ENCODE measurements at regions not wholly inside any gene's neighbourhood (a gene's known extent, or its start where the extent isn't known, plus 50 kb on each side); places are given as distances from the start of the nearest gene placed in this dataset.
"Not testable (repeated sequence)": the region's sequence is repeated elsewhere in the genome, so short reads cannot be mapped to it uniquely, and the experiment has no call there.

DNA sequence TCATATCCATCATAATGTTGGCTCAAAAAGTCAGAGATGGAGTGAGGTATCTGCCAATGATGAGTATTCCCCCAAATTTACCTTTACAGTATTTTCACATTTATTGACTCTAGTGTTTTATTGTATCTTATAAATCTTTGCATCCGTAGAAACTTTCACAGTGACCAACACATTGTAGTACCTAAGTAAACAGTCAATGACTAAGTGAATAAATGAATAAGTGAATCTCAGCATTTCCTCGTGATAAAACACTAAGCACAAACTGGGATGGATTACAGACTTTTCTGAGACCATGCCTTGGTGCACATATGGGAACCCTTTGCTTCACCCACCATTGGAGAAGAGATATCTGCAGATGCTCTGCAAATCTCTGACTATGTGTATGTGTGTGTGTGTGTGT, 429.9 kb downstream of the NR4A2 start:
- POLR2A ChIA-PET: no interaction called here
- intact Hi-C loops (cut with micrococcal nuclease; ENCODE audit: unreplicated experiment): no loop called here
- H2AFZ ChIP-seq (ENCODE audit: low read length): no peak overlapping the region
- H4K20me1 ChIP-seq (ENCODE audit: insufficient read depth, low read length): no peaks in the 10 kb centered on the region
- no peaks in the 10 kb centered on the region for H3K9me2 ChIP-seq (ENCODE audit: insufficient read depth, low read length)
- DNase-seq (ENCODE audit: low spot score): no peak
- BruUV-seq (replicated peaks): no TSS peak
- no peak overlapping the region for H3K27ac ChIP-seq (ENCODE audit: low read depth, low read length, poor library complexity, severe bottlenecking)
- no peak overlapping the region for H3K4me2 ChIP-seq (ENCODE audit: low read length)
- TF ChIP-seq, protein P1, sequence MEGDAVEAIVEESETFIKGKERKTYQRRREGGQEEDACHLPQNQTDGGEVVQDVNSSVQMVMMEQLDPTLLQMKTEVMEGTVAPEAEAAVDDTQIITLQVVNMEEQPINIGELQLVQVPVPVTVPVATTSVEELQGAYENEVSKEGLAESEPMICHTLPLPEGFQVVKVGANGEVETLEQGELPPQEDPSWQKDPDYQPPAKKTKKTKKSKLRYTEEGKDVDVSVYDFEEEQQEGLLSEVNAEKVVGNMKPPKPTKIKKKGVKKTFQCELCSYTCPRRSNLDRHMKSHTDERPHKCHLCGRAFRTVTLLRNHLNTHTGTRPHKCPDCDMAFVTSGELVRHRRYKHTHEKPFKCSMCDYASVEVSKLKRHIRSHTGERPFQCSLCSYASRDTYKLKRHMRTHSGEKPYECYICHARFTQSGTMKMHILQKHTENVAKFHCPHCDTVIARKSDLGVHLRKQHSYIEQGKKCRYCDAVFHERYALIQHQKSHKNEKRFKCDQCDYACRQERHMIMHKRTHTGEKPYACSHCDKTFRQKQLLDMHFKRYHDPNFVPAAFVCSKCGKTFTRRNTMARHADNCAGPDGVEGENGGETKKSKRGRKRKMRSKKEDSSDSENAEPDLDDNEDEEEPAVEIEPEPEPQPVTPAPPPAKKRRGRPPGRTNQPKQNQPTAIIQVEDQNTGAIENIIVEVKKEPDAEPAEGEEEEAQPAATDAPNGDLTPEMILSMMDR (conservative IDR thresholded peaks at IDR 0.05; ENCODE audit: low read length): no peak
- TF ChIP-seq EZH2phosphoT487 (IDR thresholded peaks at IDR 0.05; ENCODE audit: borderline replicate concordance, low read depth, low read length): no peak
- no peaks in the 10 kb centered on the region for H3K36me3 ChIP-seq (ENCODE audit: insufficient read depth, low read length)
- H3K79me2 ChIP-seq (ENCODE audit: insufficient read depth, low read depth, low read length): no peaks in the 10 kb centered on the region
- CTCF ChIA-PET (ENCODE audit: unreplicated experiment): no interaction called here
- no peaks in the 10 kb centered on the region for H3K4me1 ChIP-seq (ENCODE audit: insufficient read depth, low read length, poor library complexity, severe bottlenecking)
- no peak overlapping the region for H3K4me3 ChIP-seq (ENCODE audit: low read depth, low read length, poor library complexity, severe bottlenecking)
- H3K9me3 ChIP-seq (ENCODE audit: low read length): no peaks in the 10 kb centered on the region

DNA sequence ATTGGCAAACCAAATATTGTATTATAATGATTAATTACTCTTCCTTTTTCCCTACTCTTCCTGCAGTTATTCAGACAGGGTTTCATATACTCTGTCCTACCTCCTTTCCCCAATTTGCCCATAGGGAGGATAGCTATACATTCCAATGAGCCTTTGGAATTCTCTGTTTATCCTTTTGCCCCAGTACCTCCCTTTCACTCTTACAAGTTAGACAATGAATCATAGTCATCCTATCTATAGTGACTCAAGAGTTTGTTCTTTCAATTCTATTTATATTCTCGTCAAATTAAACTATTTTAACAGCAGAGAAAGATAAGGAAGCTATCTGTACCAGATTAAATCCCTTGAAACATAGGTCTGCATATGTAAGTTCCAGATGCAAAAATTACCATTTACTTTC, 437.5 kb downstream of the NR4A2 start:
- Histone ChIP-seq H3K4me1 (ENCODE audit: insufficient read depth, low read length, poor library complexity, severe bottlenecking) (no peaks in the 10 kb centered on the region), H3K36me3 (ENCODE audit: insufficient read depth, low read length) (no peaks in the 10 kb centered on the region), H3K79me2 (ENCODE audit: insufficient read depth, low read depth, low read length) (no peaks in the 10 kb centered on the region), H3K4me3 (ENCODE audit: low read depth, low read length, poor library complexity, severe bottlenecking) (no peak overlapping the region), H3K27ac (ENCODE audit: low read depth, low read length, poor library complexity, severe bottlenecking) (no peak overlapping the region), H2AFZ (ENCODE audit: low read length) (no peak overlapping the region), H3K9me2 (ENCODE audit: insufficient read depth, low read length) (no peaks in the 10 kb centered on the region), H4K20me1 (ENCODE audit: insufficient read depth, low read length) (no peaks in the 10 kb centered on the region), H3K9me3 (ENCODE audit: low read length) (no peaks in the 10 kb centered on the region), H3K4me2 (ENCODE audit: low read length) (no peak overlapping the region)
- no peak for DNase-seq (ENCODE audit: low spot score)
- intact Hi-C loops (cut with micrococcal nuclease; ENCODE audit: unreplicated experiment): no loop called here
- CTCF ChIA-PET (ENCODE audit: unreplicated experiment): no interaction called here
- TF ChIP-seq, protein P1 (conservative IDR thresholded peaks at IDR 0.05; ENCODE audit: low read length): no peak
- no peak for TF ChIP-seq EZH2phosphoT487 (IDR thresholded peaks at IDR 0.05; ENCODE audit: borderline replicate concordance, low read depth, low read length)
- BruUV-seq (replicated peaks): no TSS peak
- POLR2A ChIA-PET: interaction anchor here (0.5 to 1.2 kb wide), 2 partner anchors 12 to 1005 kb away, joined by 3 to 4 read pairs; no protein-coding TSS in a partner anchor

DNA sequence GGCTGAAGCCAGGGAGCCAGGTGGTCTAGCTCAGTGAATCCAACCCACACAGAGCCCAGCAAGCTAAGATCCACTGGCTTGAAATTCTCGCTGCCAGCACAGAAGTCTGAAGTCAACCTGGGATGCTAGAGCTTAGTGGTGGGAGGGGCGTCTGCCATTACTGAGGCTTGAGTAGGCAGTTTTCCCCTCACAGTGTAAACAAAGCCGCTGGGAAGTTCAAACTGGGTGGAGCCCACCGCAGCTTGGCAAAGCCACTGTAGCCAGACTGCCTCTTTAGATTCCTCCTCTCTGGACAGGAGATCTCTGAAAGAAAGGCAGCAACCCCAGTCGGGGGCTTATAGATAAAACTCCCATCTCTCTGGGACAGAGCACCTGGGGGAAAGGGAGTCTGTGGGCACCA, 452.1 kb downstream of the NR4A2 start:
- H3K36me3 ChIP-seq (ENCODE audit: insufficient read depth, low read length); BruUV-seq (replicated peaks); H3K79me2 ChIP-seq (ENCODE audit: insufficient read depth, low read depth, low read length); H3K4me1 ChIP-seq (ENCODE audit: insufficient read depth, low read length, poor library complexity, severe bottlenecking); intact Hi-C loops (cut with micrococcal nuclease; ENCODE audit: unreplicated experiment); H2AFZ ChIP-seq (ENCODE audit: low read length); CTCF ChIA-PET (ENCODE audit: unreplicated experiment); H3K9me3 ChIP-seq (ENCODE audit: low read length); H3K4me3 ChIP-seq (ENCODE audit: low read depth, low read length, poor library complexity, severe bottlenecking); H3K27ac ChIP-seq (ENCODE audit: low read depth, low read length, poor library complexity, severe bottlenecking); DNase-seq (ENCODE audit: low spot score); H4K20me1 ChIP-seq (ENCODE audit: insufficient read depth, low read length); POLR2A ChIA-PET; H3K9me2 ChIP-seq (ENCODE audit: insufficient read depth, low read length); H3K4me2 ChIP-seq (ENCODE audit: low read length): not testable (repeated sequence)

DNA sequence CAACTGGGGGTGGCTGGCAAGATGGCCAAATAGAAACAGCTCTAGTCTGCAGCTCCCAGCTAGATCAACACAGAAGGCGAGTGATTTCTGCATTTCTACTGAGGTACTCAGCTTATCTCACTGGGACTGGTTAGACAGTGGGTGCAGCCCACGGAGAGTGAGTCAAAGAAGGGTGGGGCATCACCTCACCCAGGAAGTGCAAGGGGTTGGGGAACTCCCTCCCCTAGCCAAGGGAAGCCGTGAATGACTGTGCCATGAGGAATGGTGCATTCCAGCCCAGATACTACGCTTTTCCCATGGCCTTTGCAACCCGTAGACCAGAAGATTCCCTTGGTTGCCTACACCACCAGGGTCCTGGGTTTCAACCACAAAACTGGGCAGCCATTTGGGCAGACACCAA, 452.6 kb downstream of the NR4A2 start:
- H3K9me3 ChIP-seq (ENCODE audit: low read length); H3K9me2 ChIP-seq (ENCODE audit: insufficient read depth, low read length); CTCF ChIA-PET (ENCODE audit: unreplicated experiment); H3K79me2 ChIP-seq (ENCODE audit: insufficient read depth, low read depth, low read length); intact Hi-C loops (cut with micrococcal nuclease; ENCODE audit: unreplicated experiment); H3K4me1 ChIP-seq (ENCODE audit: insufficient read depth, low read length, poor library complexity, severe bottlenecking); DNase-seq (ENCODE audit: low spot score); H3K4me2 ChIP-seq (ENCODE audit: low read length); H4K20me1 ChIP-seq (ENCODE audit: insufficient read depth, low read length); H3K27ac ChIP-seq (ENCODE audit: low read depth, low read length, poor library complexity, severe bottlenecking); H3K36me3 ChIP-seq (ENCODE audit: insufficient read depth, low read length); H2AFZ ChIP-seq (ENCODE audit: low read length); BruUV-seq (replicated peaks); H3K4me3 ChIP-seq (ENCODE audit: low read depth, low read length, poor library complexity, severe bottlenecking): not testable (repeated sequence)
- POLR2A ChIA-PET: interaction anchor here (0.7 kb wide), 1 partner anchor 11 kb away, joined by 3 read pairs; no protein-coding TSS in a partner anchor
